ENCODE measurements at regions not wholly inside any gene's neighbourhood (a gene's known extent, or its start where the extent isn't known, plus 50 kb on each side); places are given as distances from the start of the nearest gene placed in this dataset.

DNA sequence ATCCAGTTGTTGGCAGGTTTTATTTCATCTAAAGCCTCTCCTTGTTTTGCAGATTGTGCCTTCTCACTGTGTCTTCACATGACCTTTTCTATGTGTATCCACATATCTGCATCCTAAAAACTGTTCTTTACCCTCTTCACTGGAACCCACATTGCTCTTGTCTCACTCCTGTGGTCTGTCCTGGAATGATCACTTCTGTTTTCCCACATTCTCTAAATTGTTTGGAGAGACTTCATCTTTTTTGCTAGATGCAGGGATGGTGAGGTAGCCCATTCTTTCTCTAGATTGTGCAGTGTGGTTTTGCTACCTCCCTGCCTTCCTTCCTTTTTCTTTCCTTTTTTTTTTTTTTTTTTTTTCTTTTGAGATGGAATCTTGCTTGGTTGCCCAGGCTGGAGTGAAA, 608.6 kb upstream of the MIR17HG start:
- ChIA-PET CTCF (no interaction called here), POLR2A (ENCODE audit: unreplicated experiment) (no interaction called here)
- H3K79me2 ChIP-seq (ENCODE audit: low read length), result no peaks in the 10 kb centered on the region
- H2AFZ ChIP-seq (ENCODE audit: low read length), result no peak overlapping the region
- ATAC-seq (no peak), DNase-seq (no peak)
- no peaks in the 10 kb centered on the region for H3K9me3 ChIP-seq (ENCODE audit: low read length)
- H3K4me1 ChIP-seq (ENCODE audit: insufficient read depth, low read length), result no peaks in the 10 kb centered on the region
- TF ChIP-seq, protein P1, sequence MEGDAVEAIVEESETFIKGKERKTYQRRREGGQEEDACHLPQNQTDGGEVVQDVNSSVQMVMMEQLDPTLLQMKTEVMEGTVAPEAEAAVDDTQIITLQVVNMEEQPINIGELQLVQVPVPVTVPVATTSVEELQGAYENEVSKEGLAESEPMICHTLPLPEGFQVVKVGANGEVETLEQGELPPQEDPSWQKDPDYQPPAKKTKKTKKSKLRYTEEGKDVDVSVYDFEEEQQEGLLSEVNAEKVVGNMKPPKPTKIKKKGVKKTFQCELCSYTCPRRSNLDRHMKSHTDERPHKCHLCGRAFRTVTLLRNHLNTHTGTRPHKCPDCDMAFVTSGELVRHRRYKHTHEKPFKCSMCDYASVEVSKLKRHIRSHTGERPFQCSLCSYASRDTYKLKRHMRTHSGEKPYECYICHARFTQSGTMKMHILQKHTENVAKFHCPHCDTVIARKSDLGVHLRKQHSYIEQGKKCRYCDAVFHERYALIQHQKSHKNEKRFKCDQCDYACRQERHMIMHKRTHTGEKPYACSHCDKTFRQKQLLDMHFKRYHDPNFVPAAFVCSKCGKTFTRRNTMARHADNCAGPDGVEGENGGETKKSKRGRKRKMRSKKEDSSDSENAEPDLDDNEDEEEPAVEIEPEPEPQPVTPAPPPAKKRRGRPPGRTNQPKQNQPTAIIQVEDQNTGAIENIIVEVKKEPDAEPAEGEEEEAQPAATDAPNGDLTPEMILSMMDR (conservative IDR thresholded peaks at IDR 0.05; ENCODE audit: low read depth, low read length), result no peak
- TF ChIP-seq EZH2phosphoT487 (IDR thresholded peaks at IDR 0.05; ENCODE audit: borderline replicate concordance, low read length) (no peak), EZH2 (IDR thresholded peaks at IDR 0.05; ENCODE audit: low read length, unreplicated experiment) (no peak)
- H3K9ac ChIP-seq (ENCODE audit: low read length), result no peak overlapping the region
- no peak overlapping the region for H3K4me2 ChIP-seq (ENCODE audit: low read length)
- H3K9me2 ChIP-seq (replicated peaks; ENCODE audit: low read length), result no peaks in the 10 kb centered on the region
- no peaks in the 10 kb centered on the region for H3F3A ChIP-seq (ENCODE audit: low read length, unreplicated experiment)
- H3K36me3 ChIP-seq (ENCODE audit: low read depth, low read length), result no peaks in the 10 kb centered on the region
- BruUV-seq (replicated peaks), result no TSS peak
- intact Hi-C loops (cut with micrococcal nuclease), result no loop called here
- H4K20me1 ChIP-seq (ENCODE audit: low read length), result no peaks in the 10 kb centered on the region
- no peak overlapping the region for H3K27ac ChIP-seq (ENCODE audit: low read length)
- no peak overlapping the region for H3K4me3 ChIP-seq (ENCODE audit: low read length)
- no peaks in the 10 kb centered on the region for H3K27me3 ChIP-seq (ENCODE audit: low read length)

DNA sequence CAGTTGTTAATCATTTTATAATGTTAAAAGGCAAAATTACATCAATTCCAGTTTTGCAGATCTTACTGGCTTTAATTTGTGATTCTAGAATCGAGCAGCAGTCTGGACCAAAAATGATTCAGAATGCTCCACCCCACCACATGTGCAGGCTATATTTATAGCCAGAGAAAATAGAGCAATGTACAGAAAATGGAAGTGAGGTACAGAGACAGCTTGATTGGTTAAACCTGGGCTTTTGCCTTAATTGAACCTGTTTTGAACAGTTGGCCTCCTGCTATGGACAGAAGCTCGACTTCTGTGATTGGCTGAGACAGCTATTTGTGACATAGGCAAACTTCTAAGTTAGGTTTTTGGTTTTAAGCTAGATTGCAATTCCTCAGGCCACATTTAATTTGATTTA, 607.4 kb upstream of the MIR17HG start:
- DNase-seq, result no peak
- no TSS peak for BruUV-seq (replicated peaks)
- no peak overlapping the region for H3K9ac ChIP-seq (ENCODE audit: low read length)
- H2AFZ ChIP-seq (ENCODE audit: low read length), result no peak overlapping the region
- CTCF ChIA-PET, result no interaction called here
- H3K27ac ChIP-seq (ENCODE audit: low read length), result no peak overlapping the region
- H3K9me2 ChIP-seq (replicated peaks; ENCODE audit: low read length), result no peaks in the 10 kb centered on the region
- H3F3A ChIP-seq (ENCODE audit: low read length, unreplicated experiment), result no peaks in the 10 kb centered on the region
- TF ChIP-seq EZH2 (IDR thresholded peaks at IDR 0.05; ENCODE audit: low read length, unreplicated experiment) (no peak), EZH2phosphoT487 (IDR thresholded peaks at IDR 0.05; ENCODE audit: borderline replicate concordance, low read length) (no peak)
- TF ChIP-seq, protein P1 (conservative IDR thresholded peaks at IDR 0.05; ENCODE audit: low read depth, low read length), result no peak
- no peak overlapping the region for H3K4me3 ChIP-seq (ENCODE audit: low read length)
- no peaks in the 10 kb centered on the region for H3K4me1 ChIP-seq (ENCODE audit: insufficient read depth, low read length)
- H3K27me3 ChIP-seq (ENCODE audit: low read length), result no peaks in the 10 kb centered on the region
- no peaks in the 10 kb centered on the region for H3K9me3 ChIP-seq (ENCODE audit: low read length)
- intact Hi-C loops (cut with micrococcal nuclease), result no loop called here
- no peaks in the 10 kb centered on the region for H3K79me2 ChIP-seq (ENCODE audit: low read length)
- no peak overlapping the region for H3K4me2 ChIP-seq (ENCODE audit: low read length)
- no peak for ATAC-seq
- H3K36me3 ChIP-seq (ENCODE audit: low read depth, low read length), result no peaks in the 10 kb centered on the region
- no peaks in the 10 kb centered on the region for H4K20me1 ChIP-seq (ENCODE audit: low read length)
- POLR2A ChIA-PET (ENCODE audit: unreplicated experiment), result interaction anchor here (0.6 kb wide), 1 partner anchor 214 kb away, joined by 6 read pairs; no protein-coding TSS in a partner anchor

DNA sequence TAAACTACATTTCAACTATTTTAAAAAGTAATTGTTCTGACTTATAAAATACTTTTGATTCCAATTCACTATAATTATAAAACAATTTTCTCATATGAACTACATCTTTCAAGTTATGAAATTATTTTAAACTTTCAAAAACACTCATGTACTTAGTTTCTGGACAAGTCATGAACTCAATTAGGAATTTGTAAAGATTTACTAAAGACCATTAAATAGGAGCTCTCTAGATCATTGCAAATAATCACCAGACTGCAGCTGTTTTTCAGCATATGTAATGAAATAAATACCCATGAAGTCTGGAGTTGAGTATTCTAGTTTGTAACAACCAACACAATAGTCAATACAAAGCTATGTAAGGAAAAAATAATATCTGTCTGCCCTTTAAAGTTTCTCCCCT, 605.1 kb upstream of the MIR17HG start:
- Histone ChIP-seq H3F3A (ENCODE audit: low read length, unreplicated experiment) (no peaks in the 10 kb centered on the region), H2AFZ (ENCODE audit: low read length) (no peak overlapping the region), H3K9ac (ENCODE audit: low read length) (no peak overlapping the region), H3K36me3 (ENCODE audit: low read depth, low read length) (no peaks in the 10 kb centered on the region), H3K4me2 (ENCODE audit: low read length) (no peak overlapping the region), H3K27ac (ENCODE audit: low read length) (no peak overlapping the region), H4K20me1 (ENCODE audit: low read length) (no peaks in the 10 kb centered on the region), H3K9me3 (ENCODE audit: low read length) (no peaks in the 10 kb centered on the region), H3K27me3 (ENCODE audit: low read length) (no peaks in the 10 kb centered on the region), H3K4me3 (ENCODE audit: low read length) (no peak overlapping the region), H3K4me1 (ENCODE audit: insufficient read depth, low read length) (no peaks in the 10 kb centered on the region), H3K9me2 (replicated peaks; ENCODE audit: low read length) (no peaks in the 10 kb centered on the region), H3K79me2 (ENCODE audit: low read length) (no peaks in the 10 kb centered on the region)
- CTCF ChIA-PET, result no interaction called here
- DNase-seq (no peak), ATAC-seq (no peak)
- TF ChIP-seq, protein P1 (conservative IDR thresholded peaks at IDR 0.05; ENCODE audit: low read depth, low read length), result no peak
- no peak for TF ChIP-seq EZH2phosphoT487 (IDR thresholded peaks at IDR 0.05; ENCODE audit: borderline replicate concordance, low read length)
- no peak for TF ChIP-seq EZH2 (IDR thresholded peaks at IDR 0.05; ENCODE audit: low read length, unreplicated experiment)
- intact Hi-C loops (cut with micrococcal nuclease), result no loop called here
- no TSS peak for BruUV-seq (replicated peaks)
- POLR2A ChIA-PET (ENCODE audit: unreplicated experiment), result no interaction called here
